ENCODE measurements at regions not wholly inside any gene's neighbourhood (a gene's known extent, or its start where the extent isn't known, plus 50 kb on each side); places are given as distances from the start of the nearest gene placed in this dataset.

DNA sequence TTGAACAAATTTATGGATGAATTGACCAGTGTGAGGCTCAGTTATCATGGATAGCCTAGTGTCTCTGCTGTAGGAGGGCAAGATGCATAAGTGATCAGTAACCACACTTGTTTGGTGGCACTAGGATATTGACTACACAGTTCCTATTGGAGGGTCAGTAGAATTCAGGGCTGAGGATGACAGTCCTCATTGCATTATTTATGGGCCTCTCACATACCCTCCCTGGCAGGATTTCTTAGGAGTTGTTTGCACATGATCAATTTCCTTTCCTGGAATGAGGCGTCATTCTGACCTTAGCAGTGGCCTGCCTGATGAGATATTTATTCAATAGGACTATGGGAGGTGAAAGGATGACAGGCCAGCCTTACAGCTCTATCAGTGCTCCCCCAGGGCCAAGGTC is 125.1 kb upstream of the AGBL1 start:
- H3K27me3 ChIP-seq (ENCODE audit: insufficient read depth, insufficient read length): no peaks in the 10 kb centered on the region

GRCh38 chr15:85955501-85956391 is 123.9 kb upstream of the AGBL1 start:
- no peak for DNase-seq (ENCODE audit: low read depth, low spot score)
- TF ChIP-seq YY1 (IDR thresholded peaks at IDR 0.05; ENCODE audit: insufficient read depth, insufficient read length) (no peak), SUZ12 (IDR thresholded peaks at IDR 0.05; ENCODE audit: extremely low read depth, insufficient read depth, insufficient read length) (no peak), ZNF274 (IDR thresholded peaks at IDR 0.05; ENCODE audit: low read depth, low read length) (no peak)
- no peaks in the 10 kb centered on the region for H3K4me1 ChIP-seq (ENCODE audit: insufficient read depth, insufficient read length)
- no peaks in the 10 kb centered on the region for H3K27me3 ChIP-seq (ENCODE audit: insufficient read depth, insufficient read length)
- H3K9me3 ChIP-seq (ENCODE audit: insufficient read depth, low read length): 0 out of 2 replicates have a peak, but pooled peaks cover 4% of the 10 kb centered on the region
- H3K4me3 ChIP-seq (ENCODE audit: insufficient read length, low read depth): no peak overlapping the region
- H3K36me3 ChIP-seq (ENCODE audit: insufficient read depth, insufficient read length, low read length): no peaks in the 10 kb centered on the region
- H3K9ac ChIP-seq (ENCODE audit: insufficient read length, low read depth): no peak overlapping the region

More for the DNA sequence above, 125.1 kb upstream of the AGBL1 start:
- H3K9me3 ChIP-seq (ENCODE audit: insufficient read depth, low read length): 0 out of 2 replicates have a peak, but pooled peaks cover 4% of the 10 kb centered on the region
- no peak overlapping the region for H3K4me3 ChIP-seq (ENCODE audit: insufficient read length, low read depth)
- no peak for DNase-seq (ENCODE audit: low read depth, low spot score)
- no peaks in the 10 kb centered on the region for H3K36me3 ChIP-seq (ENCODE audit: insufficient read depth, insufficient read length, low read length)
- no peaks in the 10 kb centered on the region for H3K4me1 ChIP-seq (ENCODE audit: insufficient read depth, insufficient read length)
- no peak for TF ChIP-seq YY1 (IDR thresholded peaks at IDR 0.05; ENCODE audit: insufficient read depth, insufficient read length)
- H3K9ac ChIP-seq (ENCODE audit: insufficient read length, low read depth): no peak overlapping the region

DNA sequence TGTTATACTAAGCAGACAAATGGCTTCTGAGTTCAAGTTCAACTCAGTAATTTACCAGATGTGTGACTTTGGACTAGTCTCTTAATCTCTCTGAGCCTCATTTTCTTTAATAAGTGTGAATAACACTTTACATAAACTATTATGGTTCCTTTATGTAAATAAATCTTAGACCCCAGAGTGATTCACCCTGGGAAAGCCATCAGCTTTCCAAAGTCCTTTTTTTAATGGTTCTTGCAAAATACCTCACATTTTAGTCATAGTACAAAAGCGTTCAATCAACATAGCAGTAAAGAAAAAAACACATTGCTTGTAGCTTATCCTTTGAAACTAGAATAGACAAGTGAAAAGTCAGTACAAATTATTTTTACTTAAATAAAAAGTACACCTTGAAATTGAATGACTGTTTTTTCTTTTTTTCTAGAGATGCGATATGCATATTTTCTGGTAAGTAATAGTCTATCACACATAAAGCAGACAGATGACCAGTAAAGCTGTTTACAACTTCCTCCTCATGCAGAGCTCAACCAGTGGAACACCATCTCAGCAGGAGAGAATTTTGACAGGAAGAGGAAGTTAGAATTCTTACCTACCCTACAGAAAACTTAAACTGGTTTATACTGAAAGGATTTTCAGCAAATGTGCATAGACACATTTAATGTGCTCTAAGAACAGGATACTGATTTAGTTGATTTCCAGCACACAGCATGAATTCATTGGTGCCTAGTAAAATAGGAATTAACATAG is 123.0 kb upstream of the AGBL1 start:
- Histone ChIP-seq H3K9me3 (ENCODE audit: insufficient read depth, low read length) (0 out of 2 replicates have a peak, but pooled peaks cover 4% of the 10 kb centered on the region), H3K36me3 (ENCODE audit: insufficient read depth, insufficient read length, low read length) (no peaks in the 10 kb centered on the region), H3K27me3 (ENCODE audit: insufficient read depth, insufficient read length) (no peaks in the 10 kb centered on the region), H3K9ac (ENCODE audit: insufficient read length, low read depth) (no peak overlapping the region), H3K4me1 (ENCODE audit: insufficient read depth, insufficient read length) (no peaks in the 10 kb centered on the region), H3K4me3 (ENCODE audit: insufficient read length, low read depth) (no peak overlapping the region)
- no peak for DNase-seq (ENCODE audit: low read depth, low spot score)
- TF ChIP-seq YY1 (IDR thresholded peaks at IDR 0.05; ENCODE audit: insufficient read depth, insufficient read length) (no peak), SUZ12 (IDR thresholded peaks at IDR 0.05; ENCODE audit: extremely low read depth, insufficient read depth, insufficient read length) (no peak), ZNF274 (IDR thresholded peaks at IDR 0.05; ENCODE audit: low read depth, low read length) (no peak)

DNA sequence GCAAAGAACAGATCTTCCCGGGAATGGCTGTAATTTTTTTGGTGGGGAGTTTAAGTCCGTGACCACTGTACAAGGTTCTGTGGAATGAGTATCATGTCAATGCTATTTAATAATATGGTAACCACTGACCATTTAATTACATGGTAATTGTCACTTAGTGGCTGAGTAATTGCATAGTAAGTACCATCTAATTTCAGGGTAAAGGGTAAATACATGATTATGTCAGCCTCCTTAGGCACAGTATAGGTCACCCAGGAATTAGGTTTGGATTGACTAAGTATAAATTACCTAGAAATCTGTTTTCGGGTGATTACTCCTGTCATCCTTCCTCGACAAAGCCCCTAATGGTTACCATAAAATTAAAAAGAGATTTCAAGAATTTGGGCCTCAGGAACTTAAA is 120.1 kb upstream of the AGBL1 start:
- Histone ChIP-seq H3K4me1 (ENCODE audit: insufficient read depth, insufficient read length) (no peaks in the 10 kb centered on the region), H3K4me3 (ENCODE audit: insufficient read length, low read depth) (no peak overlapping the region), H3K36me3 (ENCODE audit: insufficient read depth, insufficient read length, low read length) (no peaks in the 10 kb centered on the region), H3K9ac (ENCODE audit: insufficient read length, low read depth) (no peak overlapping the region), H3K9me3 (ENCODE audit: insufficient read depth, low read length) (0 out of 2 replicates have a peak, but pooled peaks cover 4% of the 10 kb centered on the region), H3K27me3 (ENCODE audit: insufficient read depth, insufficient read length) (no peaks in the 10 kb centered on the region)
- no peak for DNase-seq (ENCODE audit: low read depth, low spot score)
- no peak for TF ChIP-seq SUZ12 (IDR thresholded peaks at IDR 0.05; ENCODE audit: extremely low read depth, insufficient read depth, insufficient read length)
- no peak for TF ChIP-seq YY1 (IDR thresholded peaks at IDR 0.05; ENCODE audit: insufficient read depth, insufficient read length)
- TF ChIP-seq ZNF274 (IDR thresholded peaks at IDR 0.05; ENCODE audit: low read depth, low read length): no peak

- TF ChIP-seq ZNF274 (IDR thresholded peaks at IDR 0.05; ENCODE audit: low read depth, low read length): no peak
- TF ChIP-seq SUZ12 (IDR thresholded peaks at IDR 0.05; ENCODE audit: extremely low read depth, insufficient read depth, insufficient read length): no peak
- TF ChIP-seq YY1 (IDR thresholded peaks at IDR 0.05; ENCODE audit: insufficient read depth, insufficient read length): no peak
- no peak for DNase-seq (ENCODE audit: low read depth, low spot score)
- Histone ChIP-seq H3K9ac (ENCODE audit: insufficient read length, low read depth) (no peak overlapping the region), H3K4me1 (ENCODE audit: insufficient read depth, insufficient read length) (no peaks in the 10 kb centered on the region), H3K4me3 (ENCODE audit: insufficient read length, low read depth) (no peak overlapping the region), H3K36me3 (ENCODE audit: insufficient read depth, insufficient read length, low read length) (no peaks in the 10 kb centered on the region), H3K9me3 (ENCODE audit: insufficient read depth, low read length) (0 out of 2 replicates have a peak, but pooled peaks cover 4% of the 10 kb centered on the region), H3K27me3 (ENCODE audit: insufficient read depth, insufficient read length) (no peaks in the 10 kb centered on the region)
These were observed 119.3 kb upstream of the AGBL1 start for GRCh38 chr15:85960381-85960780.

GRCh38 chr15:85961821-85962220 is 117.8 kb upstream of the AGBL1 start:
- Histone ChIP-seq H3K4me3 (ENCODE audit: insufficient read length, low read depth) (no peak overlapping the region), H3K9ac (ENCODE audit: insufficient read length, low read depth) (no peak overlapping the region), H3K36me3 (ENCODE audit: insufficient read depth, insufficient read length, low read length) (no peaks in the 10 kb centered on the region), H3K27me3 (ENCODE audit: insufficient read depth, insufficient read length) (no peaks in the 10 kb centered on the region), H3K9me3 (ENCODE audit: insufficient read depth, low read length) (no peaks in the 10 kb centered on the region), H3K4me1 (ENCODE audit: insufficient read depth, insufficient read length) (no peaks in the 10 kb centered on the region)
- DNase-seq (ENCODE audit: low read depth, low spot score): no peak
- no peak for TF ChIP-seq ZNF274 (IDR thresholded peaks at IDR 0.05; ENCODE audit: low read depth, low read length)
- TF ChIP-seq SUZ12 (IDR thresholded peaks at IDR 0.05; ENCODE audit: extremely low read depth, insufficient read depth, insufficient read length): no peak
- TF ChIP-seq YY1 (IDR thresholded peaks at IDR 0.05; ENCODE audit: insufficient read depth, insufficient read length): no peak

DNA sequence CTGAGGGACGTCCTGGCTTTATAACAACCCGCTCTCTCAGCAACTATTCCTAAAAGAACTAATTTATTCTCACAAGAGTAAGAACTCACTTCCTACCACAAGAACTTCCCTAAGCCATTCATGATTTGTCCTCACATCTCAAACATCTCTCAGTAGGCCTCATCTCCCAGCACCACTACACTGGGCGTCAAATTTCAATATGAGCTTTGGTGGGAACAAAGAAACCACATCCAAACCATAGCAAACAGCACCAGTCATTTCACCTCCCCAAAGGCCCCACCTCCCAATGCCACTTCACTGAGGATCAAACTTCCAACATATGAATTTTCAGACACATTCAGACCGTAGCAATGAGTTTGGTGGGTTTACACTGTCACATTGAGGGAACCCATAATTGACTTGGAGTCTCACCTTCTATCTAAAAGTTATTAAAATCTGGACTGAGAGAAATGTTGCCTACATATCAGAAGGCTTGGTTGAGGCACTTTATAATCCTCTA is 116.4 kb upstream of the AGBL1 start:
- Histone ChIP-seq H3K9me3 (ENCODE audit: insufficient read depth, low read length) (no peaks in the 10 kb centered on the region), H3K4me3 (ENCODE audit: insufficient read length, low read depth) (no peak overlapping the region), H3K36me3 (ENCODE audit: insufficient read depth, insufficient read length, low read length) (no peaks in the 10 kb centered on the region), H3K4me1 (ENCODE audit: insufficient read depth, insufficient read length) (no peaks in the 10 kb centered on the region), H3K9ac (ENCODE audit: insufficient read length, low read depth) (no peak overlapping the region), H3K27me3 (ENCODE audit: insufficient read depth, insufficient read length) (no peaks in the 10 kb centered on the region)
- TF ChIP-seq YY1 (IDR thresholded peaks at IDR 0.05; ENCODE audit: insufficient read depth, insufficient read length) (no peak), SUZ12 (IDR thresholded peaks at IDR 0.05; ENCODE audit: extremely low read depth, insufficient read depth, insufficient read length) (no peak), ZNF274 (IDR thresholded peaks at IDR 0.05; ENCODE audit: low read depth, low read length) (no peak)
- no peak for DNase-seq (ENCODE audit: low read depth, low spot score)
